ENCODE measurements at regions not wholly inside any gene's neighbourhood (a gene's known extent, or its start where the extent isn't known, plus 50 kb on each side); places are given as distances from the start of the nearest gene placed in this dataset.

- TF ChIP-seq CTCF (conservative IDR thresholded peaks at IDR 0.05; ENCODE audit: low read length): no peak
- H3K9ac ChIP-seq (ENCODE audit: low read depth, low read length, poor library complexity, severe bottlenecking): no peak overlapping the region
- no peaks in the 10 kb centered on the region for H3K27me3 ChIP-seq (ENCODE audit: insufficient read depth, low read length, poor library complexity, severe bottlenecking)
- H3F3A ChIP-seq (ENCODE audit: low read depth): no peaks in the 10 kb centered on the region
- H3K4me1 ChIP-seq (ENCODE audit: insufficient read depth, low read length, poor library complexity, severe bottlenecking): no peaks in the 10 kb centered on the region
- no peak overlapping the region for H3K4me3 ChIP-seq (ENCODE audit: low read length, poor library complexity, severe bottlenecking)
- H2AFZ ChIP-seq (ENCODE audit: low read length): no peak overlapping the region
- H3K9me2 ChIP-seq (replicated peaks; ENCODE audit: low read depth, low read length): no peaks in the 10 kb centered on the region
- no peaks in the 10 kb centered on the region for H3K79me2 ChIP-seq (ENCODE audit: insufficient read depth, low read length)
- H4K20me1 ChIP-seq (ENCODE audit: insufficient read depth, low read length, poor library complexity, severe bottlenecking): no peaks in the 10 kb centered on the region
- no peaks in the 10 kb centered on the region for H3K36me3 ChIP-seq (ENCODE audit: insufficient read depth, low read length)
- no peak overlapping the region for H3K4me2 ChIP-seq (ENCODE audit: low read depth, low read length, poor library complexity, severe bottlenecking)
- H3K9me3 ChIP-seq (ENCODE audit: insufficient read depth, low read depth, low read length): no peaks in the 10 kb centered on the region
Measured at GRCh38 chr6:126535595-126535994, 195.7 kb downstream of the CENPW start.

- no peaks in the 10 kb centered on the region for H3K27me3 ChIP-seq (ENCODE audit: insufficient read depth, low read length, poor library complexity, severe bottlenecking)
- no peaks in the 10 kb centered on the region for H3K79me2 ChIP-seq (ENCODE audit: insufficient read depth, low read length)
- TF ChIP-seq EZH2phosphoT487 (IDR thresholded peaks at IDR 0.05; ENCODE audit: borderline replicate concordance) (no peak), CTCF (conservative IDR thresholded peaks at IDR 0.05; ENCODE audit: low read length) (no peak)
- no peaks in the 10 kb centered on the region for H3K9me3 ChIP-seq (ENCODE audit: insufficient read depth, low read depth, low read length)
- H3F3A ChIP-seq (ENCODE audit: low read depth): no peaks in the 10 kb centered on the region
- H4K20me1 ChIP-seq (ENCODE audit: insufficient read depth, low read length, poor library complexity, severe bottlenecking): no peaks in the 10 kb centered on the region
- no peaks in the 10 kb centered on the region for H3K36me3 ChIP-seq (ENCODE audit: insufficient read depth, low read length)
- H3K4me2 ChIP-seq (ENCODE audit: low read depth, low read length, poor library complexity, severe bottlenecking): no peak overlapping the region
- H3K4me1 ChIP-seq (ENCODE audit: insufficient read depth, low read length, poor library complexity, severe bottlenecking): no peaks in the 10 kb centered on the region
- no peak overlapping the region for H3K4me3 ChIP-seq (ENCODE audit: low read length, poor library complexity, severe bottlenecking)
- no peak overlapping the region for H3K9ac ChIP-seq (ENCODE audit: low read depth, low read length, poor library complexity, severe bottlenecking)
- H2AFZ ChIP-seq (ENCODE audit: low read length): no peak overlapping the region
- no peaks in the 10 kb centered on the region for H3K9me2 ChIP-seq (replicated peaks; ENCODE audit: low read depth, low read length)
Measured at GRCh38 chr6:126537061-126537816, 197.3 kb downstream of the CENPW start.

- Histone ChIP-seq H4K20me1 (ENCODE audit: insufficient read depth, low read length, poor library complexity, severe bottlenecking) (no peaks in the 10 kb centered on the region), H2AFZ (ENCODE audit: low read length) (no peak overlapping the region), H3K79me2 (ENCODE audit: insufficient read depth, low read length) (no peaks in the 10 kb centered on the region), H3K4me3 (ENCODE audit: low read length, poor library complexity, severe bottlenecking) (no peak overlapping the region), H3K4me2 (ENCODE audit: low read depth, low read length, poor library complexity, severe bottlenecking) (no peak overlapping the region), H3K9me2 (replicated peaks; ENCODE audit: low read depth, low read length) (no peaks in the 10 kb centered on the region), H3K9ac (ENCODE audit: low read depth, low read length, poor library complexity, severe bottlenecking) (no peak overlapping the region), H3K36me3 (ENCODE audit: insufficient read depth, low read length) (no peaks in the 10 kb centered on the region), H3K4me1 (ENCODE audit: insufficient read depth, low read length, poor library complexity, severe bottlenecking) (no peaks in the 10 kb centered on the region), H3F3A (ENCODE audit: low read depth) (no peaks in the 10 kb centered on the region), H3K9me3 (ENCODE audit: insufficient read depth, low read depth, low read length) (no peaks in the 10 kb centered on the region), H3K27me3 (ENCODE audit: insufficient read depth, low read length, poor library complexity, severe bottlenecking) (no peaks in the 10 kb centered on the region)
- TF ChIP-seq EZH2phosphoT487 (IDR thresholded peaks at IDR 0.05; ENCODE audit: borderline replicate concordance) (no peak), CTCF (conservative IDR thresholded peaks at IDR 0.05; ENCODE audit: low read length) (no peak)
Measured at GRCh38 chr6:126539022-126539421, 199.1 kb downstream of the CENPW start.
